GM19239 (cell line): ENCODE measurements at regions not wholly inside any gene's neighbourhood (a gene's known extent, or its start where the extent isn't known, plus 50 kb on each side); places are given as distances from the start of the nearest gene placed in this dataset.

Source experiments
- DNase-seq: peaks from one replicate; pipeline ENCODE4 v3.0.0; 2011; ENCODE audit warnings: low spot score; ENCODE audit not compliant: insufficient read length
- FAIRE-seq: peaks from 2 replicates; lab custom pipeline; 2011; peaks lifted over from hg19 to GRCh38; lab: Jason Lieb, UNC

GRCh38 chr19:28487999-28488398 lies 725.0 kb downstream of the UQCRFS1 start:
- no peak for FAIRE-seq
- DNase-seq = no peak

GRCh38 chr19:28486926-28487325 lies 726.0 kb downstream of the UQCRFS1 start:
- DNase-seq (no peak), FAIRE-seq (no peak)

DNA sequence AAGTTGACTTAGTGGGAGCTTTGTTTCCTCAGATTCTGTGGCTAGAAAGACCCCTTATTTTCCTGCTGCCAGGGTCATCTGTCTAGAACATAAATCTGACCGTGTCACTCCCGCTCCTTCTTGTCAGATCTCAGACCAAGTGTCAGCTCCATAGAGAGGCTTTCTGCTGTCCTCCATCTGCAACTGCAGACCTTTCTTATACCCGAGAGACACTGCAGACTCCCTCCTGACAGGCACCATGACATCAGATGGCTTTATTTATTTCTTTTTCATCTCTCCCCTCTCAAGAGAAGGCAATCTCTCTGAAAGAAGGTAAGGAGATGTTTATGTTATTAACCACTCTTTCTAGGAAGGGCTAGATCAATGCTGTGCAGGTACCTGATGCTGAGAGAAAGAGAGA lies 726.5 kb downstream of the UQCRFS1 start:
- DNase-seq (no peak), FAIRE-seq (no peak)

GRCh38 chr19:28485292-28485691 lies 727.7 kb downstream of the UQCRFS1 start:
- no peak for FAIRE-seq
- no peak for DNase-seq

DNA sequence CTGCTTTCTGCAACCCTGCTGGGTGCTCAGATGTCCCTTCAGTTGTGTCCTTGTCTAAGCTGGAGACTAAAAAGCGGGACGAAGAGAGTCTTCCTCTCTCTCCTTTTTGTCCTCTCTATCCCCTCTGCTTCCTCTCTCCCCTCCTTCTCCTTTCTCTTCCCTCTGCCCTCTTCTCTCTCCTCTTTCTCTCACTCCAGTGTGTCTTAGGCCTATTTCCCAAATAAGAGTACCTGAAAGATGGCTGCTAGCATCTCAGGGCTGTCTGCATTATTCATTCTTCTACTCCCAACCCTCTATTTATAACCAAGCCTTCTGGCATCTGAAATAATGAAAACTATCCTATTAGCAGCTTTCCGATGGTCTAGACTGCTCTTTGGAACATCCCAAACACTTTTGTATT lies 729.8 kb downstream of the UQCRFS1 start:
- no peak for FAIRE-seq

DNA sequence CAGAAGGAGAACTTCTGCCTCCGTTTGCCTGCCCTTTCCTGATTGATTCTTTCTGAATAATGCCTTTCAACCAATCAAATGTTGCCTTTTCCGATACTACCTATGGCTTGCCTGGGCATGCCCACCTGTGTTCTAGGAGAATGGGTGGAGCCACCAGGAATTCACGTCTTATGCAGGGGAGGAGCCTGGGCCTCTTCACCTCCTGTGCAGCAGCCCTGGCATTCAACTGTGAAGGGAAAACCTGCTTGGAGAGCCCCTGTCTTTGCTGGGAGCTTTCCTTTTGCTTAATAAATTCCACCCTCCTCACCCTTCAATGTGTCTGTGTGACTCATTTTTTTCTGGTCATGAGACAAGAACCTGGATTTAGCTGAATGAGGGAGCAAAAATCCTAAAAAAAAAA lies 730.7 kb downstream of the UQCRFS1 start:
- FAIRE-seq (no peak), DNase-seq (no peak)

More for the DNA sequence above, 729.8 kb downstream of the UQCRFS1 start:
- no peak for DNase-seq

- DNase-seq (no peak), FAIRE-seq (no peak)
Measured at GRCh38 chr19:28481674-28482073, 731.3 kb downstream of the UQCRFS1 start.

DNA sequence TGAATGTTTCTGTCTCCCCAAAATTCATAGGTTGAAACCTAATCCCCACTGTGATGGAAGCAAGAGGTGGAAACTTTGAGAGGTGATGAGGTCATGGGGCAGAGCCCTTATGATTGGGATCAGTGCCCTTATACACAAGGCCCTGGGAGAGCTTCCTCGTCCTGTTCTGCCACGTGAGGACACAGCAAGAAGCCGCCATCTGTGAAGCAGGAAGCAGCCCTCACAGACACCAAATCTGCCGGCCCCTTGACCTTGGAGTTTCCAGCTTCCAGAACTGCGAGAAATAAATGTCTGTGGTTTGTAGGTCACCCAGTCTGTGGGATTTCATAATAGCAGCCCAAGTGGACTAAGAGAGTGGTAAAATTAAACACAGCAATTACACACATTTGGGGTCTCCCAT lies 737.4 kb downstream of the UQCRFS1 start:
- DNase-seq = no peak
- FAIRE-seq = no peak

DNA sequence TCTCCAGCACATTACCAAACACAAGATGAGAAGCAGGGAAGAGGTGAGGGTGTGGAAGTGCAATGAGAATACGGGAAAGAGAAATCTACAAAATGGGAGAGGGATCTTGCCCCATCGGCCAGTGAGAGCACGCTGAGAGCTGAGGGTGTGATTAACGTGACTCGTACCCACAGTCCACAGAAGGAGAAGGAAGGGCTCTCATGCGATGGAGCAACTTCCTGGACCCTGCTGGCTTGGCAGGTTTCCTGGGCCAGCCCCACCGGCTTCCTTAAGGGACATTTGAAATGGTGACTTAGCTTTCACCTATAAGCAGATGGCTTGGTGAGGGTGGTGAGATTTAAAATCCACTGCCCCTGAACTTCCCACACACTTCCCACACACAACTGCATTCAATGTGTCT lies 740.1 kb downstream of the UQCRFS1 start:
- FAIRE-seq = no peak
- DNase-seq = no peak

GRCh38 chr19:28471731-28472510 lies 741.0 kb downstream of the UQCRFS1 start:
- no peak for DNase-seq
- no peak for FAIRE-seq

DNA sequence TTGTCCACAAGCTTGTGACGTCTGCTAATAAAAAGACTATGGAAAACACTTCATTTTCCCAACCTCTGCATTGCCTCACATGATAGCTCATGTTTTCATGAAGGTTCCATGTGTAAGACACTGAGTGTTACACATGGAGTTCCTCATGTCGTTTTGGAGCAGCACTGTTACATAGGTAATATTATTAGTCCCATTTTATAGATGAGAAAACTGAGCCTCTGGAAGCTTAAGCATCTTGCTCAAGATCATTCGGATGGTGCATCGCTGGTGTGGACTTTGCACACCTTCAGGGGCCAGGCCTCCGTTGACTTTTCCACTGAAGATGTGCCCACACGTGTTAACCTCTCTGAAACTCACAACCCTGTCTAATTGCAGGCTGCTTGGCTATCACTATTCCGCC lies 743.4 kb downstream of the UQCRFS1 start:
- no peak for DNase-seq
- FAIRE-seq = no peak

DNA sequence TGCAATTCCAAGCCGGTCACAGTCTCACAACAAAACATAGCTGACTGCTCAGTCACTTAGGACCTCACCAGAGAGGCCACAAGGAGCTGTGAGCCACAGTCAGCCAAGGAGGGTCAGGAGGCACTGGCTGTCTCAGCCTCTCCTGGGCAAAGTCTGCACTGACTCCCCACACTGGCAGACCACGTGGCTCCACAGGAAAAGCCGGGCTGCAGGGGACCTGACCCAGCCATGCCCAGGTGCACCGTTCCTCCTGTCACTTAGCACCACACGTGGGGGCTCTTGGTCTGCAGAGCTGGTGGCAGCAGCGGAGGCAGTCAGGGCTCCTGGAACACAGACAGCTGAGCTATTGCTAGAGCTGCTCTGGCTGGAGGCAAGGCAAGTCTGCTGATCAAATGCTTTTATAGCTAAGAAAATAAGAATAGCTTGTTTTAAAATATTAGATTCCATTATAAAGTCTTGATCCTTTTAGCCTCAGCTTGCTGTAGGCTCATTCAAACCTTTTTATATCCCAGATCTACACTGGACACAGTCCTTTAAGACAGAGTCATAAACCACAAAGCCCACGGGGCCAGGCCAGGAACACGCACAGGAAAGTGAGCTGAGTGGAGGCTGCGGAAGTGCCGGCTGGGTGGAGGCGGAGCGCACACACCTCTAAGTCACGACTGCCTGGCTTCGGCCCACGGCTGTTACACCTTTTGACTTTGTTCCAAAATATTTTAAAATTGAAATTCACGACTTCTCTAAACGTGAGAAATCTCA lies 744.1 kb downstream of the UQCRFS1 start:
- no peak for FAIRE-seq
- no peak for DNase-seq

GRCh38 chr19:28466107-28467045 lies 746.6 kb downstream of the UQCRFS1 start:
- DNase-seq (no peak), FAIRE-seq (no peak)

- FAIRE-seq (no peak), DNase-seq (no peak)
Measured at GRCh38 chr19:28465371-28466086, 747.4 kb downstream of the UQCRFS1 start.

GRCh38 chr19:28463493-28464053 lies 749.4 kb downstream of the UQCRFS1 start:
- FAIRE-seq = no peak

DNA sequence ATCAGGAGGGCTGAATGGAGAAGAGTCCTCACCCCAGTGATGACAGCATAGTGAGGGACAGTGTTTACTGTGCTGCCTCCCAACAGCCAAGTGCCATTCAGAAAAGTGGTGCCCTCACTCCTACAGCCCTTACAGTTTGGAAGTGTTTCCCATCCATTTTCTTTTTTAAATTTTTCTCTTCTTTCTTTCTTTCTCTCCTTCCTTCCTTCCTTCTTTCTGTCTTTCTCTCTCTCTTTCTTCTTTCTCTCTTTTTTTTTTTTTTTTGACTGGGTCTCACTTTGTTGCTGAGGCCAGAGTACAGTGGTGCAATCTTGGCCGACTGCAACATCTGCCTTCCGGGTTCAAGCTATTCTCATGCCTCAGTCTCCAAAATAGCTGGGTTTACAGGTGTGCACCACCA lies 755.3 kb downstream of the UQCRFS1 start:
- no peak for DNase-seq
- no peak for FAIRE-seq

More at GRCh38 chr19:28463493-28464053, 749.4 kb downstream of the UQCRFS1 start:
- no peak for DNase-seq

DNA sequence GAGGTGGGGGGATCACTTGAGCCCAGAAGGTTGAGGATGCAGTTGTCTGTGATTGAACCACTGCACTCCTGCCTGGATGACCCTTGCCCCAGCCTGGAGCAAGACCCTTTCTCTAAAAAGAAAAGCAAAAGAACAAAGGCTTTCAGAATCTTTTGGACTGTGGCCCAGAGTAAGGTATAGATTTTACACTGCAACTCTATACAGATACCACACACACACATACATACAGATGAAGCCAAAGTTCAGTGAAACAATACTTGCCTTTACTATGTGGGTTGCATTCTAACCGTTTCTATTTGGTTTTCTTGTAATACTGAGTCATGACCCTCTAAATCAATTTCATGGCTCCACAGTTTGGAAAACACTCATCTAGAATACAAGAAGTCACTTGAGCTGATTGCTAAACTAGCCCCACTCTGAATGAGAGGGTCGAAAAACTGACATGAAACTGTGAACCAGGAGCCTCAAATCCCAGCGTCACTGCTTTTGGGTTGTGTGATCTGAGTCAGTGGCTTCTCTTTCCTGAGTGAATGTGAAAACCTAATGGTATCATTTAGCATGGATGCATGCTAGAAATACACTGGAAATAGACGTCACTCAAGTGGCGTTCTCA lies 756.1 kb downstream of the UQCRFS1 start:
- DNase-seq (no peak), FAIRE-seq (no peak)

- no peak for FAIRE-seq
- DNase-seq = no peak
Measured at GRCh38 chr19:28456252-28456651, 756.7 kb downstream of the UQCRFS1 start.

DNA sequence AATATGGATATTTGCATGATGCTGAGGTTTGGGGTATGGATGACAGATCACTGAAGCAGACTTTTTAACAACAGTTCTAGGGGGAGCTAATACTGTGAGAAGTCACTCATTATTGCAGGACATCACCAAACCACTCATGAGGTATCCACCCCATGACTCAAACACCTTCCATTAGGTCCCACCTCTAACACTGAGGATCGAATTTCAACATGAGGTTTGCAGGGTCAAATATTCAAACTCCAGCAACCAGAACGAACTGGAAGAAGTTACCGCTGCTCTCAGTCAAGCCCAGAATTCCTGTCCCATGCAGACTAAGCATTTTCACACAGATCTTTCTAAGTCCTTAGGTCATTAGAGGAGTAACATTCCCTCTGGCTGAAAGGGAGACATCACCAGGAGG lies 758.9 kb downstream of the UQCRFS1 start:
- no peak for DNase-seq
- FAIRE-seq = no peak
